ENCODE measurements at regions not wholly inside any gene's neighbourhood (a gene's known extent, or its start where the extent isn't known, plus 50 kb on each side); places are given as distances from the start of the nearest gene placed in this dataset.

- H3K4me1 ChIP-seq (ENCODE audit: control insufficient read depth in 2 of 2, insufficient read depth in 2 of 2, low read length in 2 of 2) = no peaks in the 10 kb centered on the region
- peaks cover 0 to 4% (median 0%) of the 10 kb centered on the region in 4 experiments for H3K27me3 ChIP-seq (replicated peaks in 1 of 4; ENCODE audit: control extremely low read depth in 1 of 4, control insufficient read depth in 3 of 4, insufficient read depth in 4 of 4, low read length in 3 of 4)
- H3K27ac ChIP-seq (ENCODE audit: low read length in 2 of 2) = no peak overlapping the region
- H3K27ac Mint-ChIP-seq = no peak overlapping the region
- ChIA-PET CTCF (no interaction called here), POLR2A (no interaction called here)
- no peaks in the 10 kb centered on the region for H4K20me1 ChIP-seq (ENCODE audit: control insufficient read depth, insufficient read depth, low read length, poor library complexity, severe bottlenecking)
- H3K79me2 ChIP-seq (ENCODE audit: control insufficient read depth, insufficient read depth, low read length) = no peaks in the 10 kb centered on the region
- no peaks in the 10 kb centered on the region for H3K36me3 ChIP-seq (replicated peaks in 1 of 2; ENCODE audit: control extremely low read depth in 1 of 2, control insufficient read depth in 1 of 2, extremely low read depth in 1 of 2, insufficient read depth in 2 of 2, low read length in 1 of 2)
- WGBS (ENCODE audit: insufficient coverage) = 83% methylated on average over 1 of the region's 2 CpGs
- no peak for ATAC-seq (ENCODE audit: low read depth)
- H3K9ac ChIP-seq (ENCODE audit: low read length) = no peak overlapping the region
- TF ChIP-seq EZH2 (IDR thresholded peaks at IDR 0.05; ENCODE audit: borderline replicate concordance, insufficient read depth, low read depth, low read length, poor library complexity, severe bottlenecking) (no peak), CTCF (IDR thresholded peaks at IDR 0.05) (no peak)
- intact Hi-C loops (cut with micrococcal nuclease) = no loop called here
- H3K9me3 Mint-ChIP-seq (ENCODE audit: insufficient read depth) = no peaks in the 10 kb centered on the region
- no peak overlapping the region for H3K4me3 Mint-ChIP-seq
- DNase-seq = no peak
- H3K4me2 ChIP-seq (replicated peaks; ENCODE audit: low read depth, low read length, poor library complexity, severe bottlenecking) = no peak overlapping the region
- H2AFZ ChIP-seq (ENCODE audit: insufficient read depth, low read depth, low read length, poor library complexity, severe bottlenecking) = no peak overlapping the region
- no peaks in the 10 kb centered on the region for H3K4me1 Mint-ChIP-seq
- H3K9me3 ChIP-seq (ENCODE audit: control extremely low read depth in 1 of 3, control insufficient read depth in 2 of 3, insufficient read depth in 1 of 3, low read length in 2 of 3) = no peaks in the 10 kb centered on the region
- H3K27me3 Mint-ChIP-seq = peaks cover 24% of the 10 kb centered on the region
- no peak overlapping the region for H3K4me3 ChIP-seq (ENCODE audit: control extremely low read depth in 1 of 5, extremely low read depth in 1 of 5, insufficient read depth in 1 of 5, low read depth in 2 of 5, low read length in 4 of 5)
Measured at GRCh38 chr2:238685713-238686112, 162.2 kb upstream of the TWIST2 start.

- intact Hi-C loops (cut with micrococcal nuclease) = no loop called here
- Histone ChIP-seq H3K4me2 (replicated peaks; ENCODE audit: low read depth, low read length, poor library complexity, severe bottlenecking) (no peak overlapping the region), H2AFZ (ENCODE audit: insufficient read depth, low read depth, low read length, poor library complexity, severe bottlenecking) (no peak overlapping the region), H3K36me3 (replicated peaks in 1 of 2; ENCODE audit: control extremely low read depth in 1 of 2, control insufficient read depth in 1 of 2, extremely low read depth in 1 of 2, insufficient read depth in 2 of 2, low read length in 1 of 2) (no peaks in the 10 kb centered on the region), H4K20me1 (ENCODE audit: control insufficient read depth, insufficient read depth, low read length, poor library complexity, severe bottlenecking) (no peaks in the 10 kb centered on the region), H3K27me3 (replicated peaks in 1 of 4; ENCODE audit: control extremely low read depth in 1 of 4, control insufficient read depth in 3 of 4, insufficient read depth in 4 of 4, low read length in 3 of 4) (peaks cover 0 to 1% (median 0%) of the 10 kb centered on the region in 4 experiments), H3K9me3 (ENCODE audit: control extremely low read depth in 1 of 3, control insufficient read depth in 2 of 3, insufficient read depth in 1 of 3, low read length in 2 of 3) (no peaks in the 10 kb centered on the region), H3K4me1 (ENCODE audit: control insufficient read depth in 2 of 2, insufficient read depth in 2 of 2, low read length in 2 of 2) (no peaks in the 10 kb centered on the region), H3K4me3 (ENCODE audit: control extremely low read depth in 1 of 5, extremely low read depth in 1 of 5, insufficient read depth in 1 of 5, low read depth in 2 of 5, low read length in 4 of 5) (no peak overlapping the region), H3K27ac (ENCODE audit: low read length in 2 of 2) (no peak overlapping the region), H3K9ac (ENCODE audit: low read length) (no peak overlapping the region), H3K79me2 (ENCODE audit: control insufficient read depth, insufficient read depth, low read length) (no peaks in the 10 kb centered on the region)
- CTCF ChIA-PET = no interaction called here
- Mint-ChIP-seq H3K9me3 (ENCODE audit: insufficient read depth) (no peaks in the 10 kb centered on the region), H3K4me3 (no peak overlapping the region), H3K4me1 (no peaks in the 10 kb centered on the region), H3K27me3 (peaks cover 20% of the 10 kb centered on the region), H3K27ac (no peak overlapping the region)
- TF ChIP-seq EZH2 (IDR thresholded peaks at IDR 0.05; ENCODE audit: borderline replicate concordance, insufficient read depth, low read depth, low read length, poor library complexity, severe bottlenecking) (no peak), CTCF (IDR thresholded peaks at IDR 0.05) (no peak)
- DNase-seq = no peak
- ATAC-seq (ENCODE audit: low read depth) = no peak
- 89% methylated on average over 7 of the region's 7 CpGs for WGBS (ENCODE audit: insufficient coverage)
- POLR2A ChIA-PET = no interaction called here
Measured at GRCh38 chr2:238686223-238686622, 161.7 kb upstream of the TWIST2 start.

All from B cell (primary cell).